NCI-H82 (cell line): ENCODE measurements at regions not wholly inside any gene's neighbourhood (a gene's known extent, or its start where the extent isn't known, plus 50 kb on each side); places are given as distances from the start of the nearest gene placed in this dataset.

Experiments used
- DNase-seq: peaks from one replicate; lab custom pipeline; 2025; lab: John Stamatoyannopoulos, UW

GRCh38 chr2:240346015-240346752 is 89.3 kb upstream of the GPC1 start:
- DNase-seq: no peak

GRCh38 chr2:240346753-240347372 is 88.6 kb upstream of the GPC1 start:
- DNase-seq: no peak

- no peak for DNase-seq
Measured at GRCh38 chr2:240347373-240347940, 88.0 kb upstream of the GPC1 start.

- no peak for DNase-seq
Measured at GRCh38 chr2:240347949-240348500, 87.4 kb upstream of the GPC1 start.

GRCh38 chr2:240348522-240348921 is 86.9 kb upstream of the GPC1 start:
- DNase-seq: no peak

GRCh38 chr2:240349133-240350005 is 86.1 kb upstream of the GPC1 start:
- no peak for DNase-seq

- DNase-seq: no peak
Measured at GRCh38 chr2:240350006-240350355, 85.5 kb upstream of the GPC1 start.

- no peak for DNase-seq
Measured at GRCh38 chr2:240350696-240351087, 84.8 kb upstream of the GPC1 start.

GRCh38 chr2:240351088-240351741 is 84.2 kb upstream of the GPC1 start:
- DNase-seq: no peak

GRCh38 chr2:240351826-240352426 is 83.5 kb upstream of the GPC1 start:
- no peak for DNase-seq

GRCh38 chr2:240353086-240353798 is 82.2 kb upstream of the GPC1 start:
- no peak for DNase-seq

- no peak for DNase-seq
Measured at GRCh38 chr2:240353944-240354343, 81.5 kb upstream of the GPC1 start.

GRCh38 chr2:240355001-240355891 is 80.2 kb upstream of the GPC1 start:
- no peak for DNase-seq

GRCh38 chr2:240355962-240356361 is 79.5 kb upstream of the GPC1 start:
- DNase-seq: no peak

- DNase-seq: no peak
Measured at GRCh38 chr2:240356700-240357640, 78.5 kb upstream of the GPC1 start.

GRCh38 chr2:240357641-240358012 is 77.8 kb upstream of the GPC1 start:
- no peak for DNase-seq

- DNase-seq: no peak
Measured at GRCh38 chr2:240358080-240358479, 77.4 kb upstream of the GPC1 start.

- DNase-seq: no peak
Measured at GRCh38 chr2:240358821-240359397, 76.6 kb upstream of the GPC1 start.
